GM04503 (cell line): ENCODE measurements at regions not wholly inside any gene's neighbourhood (a gene's known extent, or its start where the extent isn't known, plus 50 kb on each side); places are given as distances from the start of the nearest gene placed in this dataset.

ENCODE experiments used
- DNase-seq: peaks from one replicate; pipeline ENCODE4 v3.0.0-alpha.2; 2012; ENCODE audit warnings: low read depth

DNA sequence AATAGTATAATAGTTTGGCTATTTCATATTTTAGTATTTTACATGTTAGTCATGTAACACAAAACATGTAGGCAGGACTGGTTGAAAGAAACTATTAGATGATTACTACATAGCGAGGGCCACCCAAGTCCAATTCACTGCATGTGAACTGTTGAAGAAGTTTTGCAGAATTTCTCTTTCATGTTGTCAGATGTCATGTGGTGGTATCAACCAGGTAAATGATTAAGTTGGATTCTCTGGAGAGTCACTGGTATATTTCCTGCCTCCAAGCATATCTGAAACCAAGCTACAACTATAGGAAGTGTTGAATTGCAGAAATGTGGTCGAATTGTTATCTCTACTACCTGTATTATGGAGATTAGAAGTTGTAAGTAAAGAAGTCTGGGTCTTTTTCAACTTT is 137.8 kb upstream of the DPYD start:
- DNase-seq = no peak

DNA sequence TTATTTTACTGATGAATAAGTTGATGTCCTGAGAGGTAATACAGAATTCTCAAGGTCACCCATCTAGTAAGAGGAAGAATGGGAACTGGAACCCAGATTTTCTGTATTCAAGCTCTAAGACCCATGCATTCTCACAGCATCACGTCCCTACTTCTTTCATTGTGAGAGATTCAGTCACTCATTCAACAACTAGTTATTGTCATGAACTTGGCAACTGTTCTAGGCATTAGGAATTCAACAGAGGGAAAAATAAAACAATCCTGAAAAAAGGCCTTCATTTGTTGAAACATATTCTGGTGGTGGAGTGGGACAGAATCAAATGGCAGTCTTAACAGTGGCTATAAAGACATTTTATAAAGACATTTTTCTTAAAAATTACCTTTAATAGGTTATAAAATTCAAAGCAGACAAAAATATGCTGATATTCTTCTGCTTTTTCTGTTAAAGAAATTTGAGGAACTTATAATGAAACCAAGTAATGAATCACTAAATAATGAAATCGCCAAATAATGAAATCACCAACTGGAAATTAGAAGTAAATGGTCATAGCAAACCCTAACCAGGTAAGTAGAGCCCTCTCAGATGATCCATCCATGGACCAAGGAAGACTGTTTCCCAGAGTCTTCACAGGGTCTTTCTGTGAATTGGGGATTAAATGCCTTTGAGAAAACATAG is 136.5 kb upstream of the DPYD start:
- DNase-seq = no peak

DNA sequence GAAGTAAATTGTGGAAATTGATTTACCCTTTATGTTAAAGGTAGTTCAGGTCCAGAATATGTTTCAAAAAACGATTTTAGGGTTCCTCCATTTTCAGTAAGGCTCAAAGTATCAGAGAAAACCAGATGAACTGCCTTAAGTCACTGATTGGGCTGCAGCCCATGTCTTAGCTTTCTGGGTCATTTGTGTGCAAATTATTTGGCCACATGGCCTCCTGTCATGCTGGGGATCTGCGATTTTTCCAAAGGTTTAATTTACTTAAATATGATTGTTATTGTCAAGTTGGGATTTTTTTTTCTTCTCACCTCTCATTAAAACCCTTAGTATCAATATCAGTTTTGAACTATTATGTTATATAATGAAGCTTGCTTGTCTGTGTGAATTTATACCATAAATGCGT is 135.9 kb upstream of the DPYD start:
- no peak for DNase-seq

DNA sequence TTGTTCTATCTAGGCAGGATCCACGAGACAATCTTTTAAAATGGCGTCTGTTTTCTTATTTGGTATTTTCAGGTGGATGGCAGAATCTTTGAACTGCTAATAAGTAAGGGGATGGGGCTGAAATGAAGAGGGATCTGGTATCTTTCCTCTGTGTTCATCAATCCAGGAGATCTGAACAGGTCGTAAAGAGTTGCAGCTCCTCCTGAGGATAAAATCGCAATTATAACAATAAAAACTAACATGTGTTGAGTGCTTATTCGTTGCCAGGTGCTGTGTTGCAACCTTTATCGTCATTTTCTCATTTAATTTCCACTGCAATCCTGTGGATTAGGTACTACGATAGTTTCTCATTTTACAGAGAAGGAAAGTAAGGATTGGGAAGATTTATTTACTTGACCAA is 134.6 kb upstream of the DPYD start:
- DNase-seq = no peak

- DNase-seq = no peak
These were observed 134.0 kb upstream of the DPYD start for GRCh38 chr1:98054786-98055185.

- DNase-seq = no peak
These were observed 133.5 kb upstream of the DPYD start for GRCh38 chr1:98054367-98054701.

GRCh38 chr1:98053471-98054366 is 132.9 kb upstream of the DPYD start:
- DNase-seq = no peak

DNA sequence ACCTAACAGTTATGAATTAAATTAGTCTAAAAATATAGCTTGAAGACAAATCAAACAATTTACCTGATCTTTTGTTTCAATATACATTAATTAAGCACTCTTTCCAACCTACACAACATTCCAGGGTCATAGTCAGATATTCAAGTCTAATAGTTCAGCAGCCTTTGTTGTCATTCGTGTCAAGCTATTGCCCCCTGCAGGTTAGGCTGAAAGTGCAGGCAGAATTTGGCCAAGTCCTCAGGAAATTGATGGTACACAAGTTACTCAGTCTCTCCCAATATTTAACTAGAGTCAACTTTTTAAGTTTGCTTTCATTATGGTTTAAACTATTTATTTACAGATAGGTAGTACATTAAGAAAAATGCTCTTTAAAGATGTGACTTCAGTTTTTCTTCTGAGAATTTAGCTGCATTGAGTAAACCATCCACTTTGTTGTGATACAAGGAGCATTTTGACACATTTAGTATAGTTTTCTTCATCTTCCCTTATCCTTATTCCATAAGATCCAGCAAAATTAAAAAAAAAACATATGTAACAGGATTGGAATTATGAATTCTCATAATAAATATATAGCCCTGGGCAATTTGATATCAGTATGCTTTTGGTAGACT is 130.3 kb upstream of the DPYD start:
- DNase-seq = no peak

GRCh38 chr1:98049370-98050135 is 128.7 kb upstream of the DPYD start:
- DNase-seq = no peak

- no peak for DNase-seq
These were observed 128.0 kb upstream of the DPYD start for GRCh38 chr1:98048751-98049325.

GRCh38 chr1:98048244-98048643 is 127.4 kb upstream of the DPYD start:
- DNase-seq = no peak

DNA sequence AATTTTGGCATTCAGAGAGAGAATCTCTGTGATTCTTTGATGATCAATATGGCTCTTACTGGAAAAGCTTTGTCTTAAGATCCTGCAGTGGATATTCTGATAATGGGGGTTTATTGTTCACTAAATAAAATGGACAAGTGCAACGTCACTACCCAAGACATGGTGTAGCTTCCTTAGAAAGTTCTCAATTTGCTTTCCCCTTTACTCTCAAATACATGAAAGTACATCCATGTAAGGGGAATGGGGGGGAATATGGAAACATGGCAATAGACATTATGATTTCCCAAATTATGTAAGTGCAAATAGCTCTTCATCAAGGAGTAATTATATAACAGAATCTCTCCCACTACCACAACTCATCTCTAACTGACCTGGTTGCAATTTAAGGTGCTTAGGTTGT is 126.3 kb upstream of the DPYD start:
- DNase-seq = no peak

GRCh38 chr1:98045767-98046641 is 125.2 kb upstream of the DPYD start:
- no peak for DNase-seq

- no peak for DNase-seq
These were observed 124.5 kb upstream of the DPYD start for GRCh38 chr1:98045211-98045766.

DNA sequence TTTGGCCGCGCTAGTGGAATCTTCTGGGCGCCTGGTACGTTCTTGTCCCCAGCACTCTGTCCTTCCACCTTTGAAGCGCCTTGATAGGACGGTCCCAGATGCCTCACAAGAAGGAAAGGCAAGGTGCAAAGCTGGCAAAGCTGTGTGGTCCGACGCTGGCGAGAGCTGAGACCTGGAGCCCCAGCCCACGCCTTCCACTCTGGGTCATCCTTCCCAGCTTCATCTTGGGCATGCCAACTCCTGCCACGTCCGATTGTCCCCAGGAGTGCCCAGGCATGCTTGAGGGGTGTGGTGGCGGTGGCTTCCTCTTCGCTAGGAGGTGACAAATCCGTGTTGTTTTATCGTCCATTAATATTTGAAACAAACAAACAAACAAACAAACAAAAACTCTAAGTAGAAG is 123.9 kb upstream of the DPYD start:
- DNase-seq = no peak

GRCh38 chr1:98044071-98044697 is 123.3 kb upstream of the DPYD start:
- DNase-seq = no peak

DNA sequence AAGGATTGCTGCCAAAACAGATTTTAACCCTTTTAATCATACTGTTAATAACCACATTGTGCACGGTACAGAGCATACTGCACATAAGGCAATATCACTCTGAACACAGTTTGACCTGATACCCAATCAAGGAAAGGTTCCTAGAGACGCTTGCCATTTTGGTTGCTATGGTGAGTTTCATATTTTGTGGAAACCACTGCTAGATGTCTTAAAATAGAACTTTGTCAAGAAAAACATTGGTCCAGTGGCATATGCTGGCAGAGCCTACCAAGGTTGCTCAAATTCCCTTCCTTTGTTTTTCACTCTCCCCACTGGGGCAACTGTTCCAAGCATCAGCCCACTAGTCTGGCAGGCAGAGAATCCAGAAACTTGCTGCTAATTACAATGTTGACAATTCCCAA is 114.8 kb upstream of the DPYD start:
- DNase-seq = no peak

- DNase-seq = no peak
These were observed 113.7 kb upstream of the DPYD start for GRCh38 chr1:98034505-98034904.

GRCh38 chr1:98032958-98033357 is 112.1 kb upstream of the DPYD start:
- DNase-seq = no peak

GRCh38 chr1:98030976-98031375 is 110.1 kb upstream of the DPYD start:
- DNase-seq = no peak
